ENCODE measurements at regions not wholly inside any gene's neighbourhood (a gene's known extent, or its start where the extent isn't known, plus 50 kb on each side); places are given as distances from the start of the nearest gene placed in this dataset.

DNA sequence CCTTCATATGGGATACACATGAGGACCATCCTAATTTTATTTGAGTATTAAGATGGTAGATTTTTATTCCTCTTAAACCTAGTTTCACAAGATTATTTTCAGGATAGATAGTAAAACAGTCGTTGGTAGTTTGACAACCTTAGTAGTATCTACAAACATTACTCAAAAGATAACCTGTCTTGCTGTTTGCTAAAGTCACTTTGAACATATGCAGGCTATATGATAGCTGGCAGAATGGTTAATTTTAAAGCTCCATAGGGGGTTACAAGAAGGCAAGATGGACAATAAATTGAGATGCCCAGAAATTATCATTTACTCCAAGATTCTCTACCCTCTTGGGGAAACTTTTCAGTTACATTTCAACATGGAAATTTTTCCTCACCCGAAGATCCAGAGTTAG is 525.7 kb downstream of the SOX5 start:
- Histone ChIP-seq H3K4me3 (no peak overlapping the region), H3K27ac (no peak overlapping the region), H4K20me1 (ENCODE audit: insufficient read depth) (no peaks in the 10 kb centered on the region), H3K9me3 (ENCODE audit: low read depth) (no peaks in the 10 kb centered on the region), H3K9me2 (ENCODE audit: insufficient read depth) (no peaks in the 10 kb centered on the region), H2AFZ (no peak overlapping the region), H3K36me3 (ENCODE audit: low read depth) (no peaks in the 10 kb centered on the region), H3K9ac (no peak overlapping the region), H3K4me2 (ENCODE audit: unreplicated experiment) (no peak overlapping the region), H3K79me2 (ENCODE audit: insufficient read depth) (no peaks in the 10 kb centered on the region), H3K4me1 (ENCODE audit: insufficient read depth) (no peaks in the 10 kb centered on the region), H3F3A (ENCODE audit: insufficient read depth) (no peaks in the 10 kb centered on the region), H3K27me3 (replicated peaks; ENCODE audit: insufficient read depth) (no peaks in the 10 kb centered on the region)
- DNase-seq = no peak
- 3 to 8% methylated on average over 2 of the region's 2 CpGs for WGBS, 2 experiments (ENCODE audit: low coverage in 1 of 2, low lambda C conversion rate in 2 of 2, missing lambda C conversion rate in 2 of 2)
- in situ Hi-C loops (cut with MboI) = no loop called here
- no peak for TF ChIP-seq EZH2 (IDR thresholded peaks at IDR 0.05; ENCODE audit: insufficient read depth, poor library complexity, severe bottlenecking)

DNA sequence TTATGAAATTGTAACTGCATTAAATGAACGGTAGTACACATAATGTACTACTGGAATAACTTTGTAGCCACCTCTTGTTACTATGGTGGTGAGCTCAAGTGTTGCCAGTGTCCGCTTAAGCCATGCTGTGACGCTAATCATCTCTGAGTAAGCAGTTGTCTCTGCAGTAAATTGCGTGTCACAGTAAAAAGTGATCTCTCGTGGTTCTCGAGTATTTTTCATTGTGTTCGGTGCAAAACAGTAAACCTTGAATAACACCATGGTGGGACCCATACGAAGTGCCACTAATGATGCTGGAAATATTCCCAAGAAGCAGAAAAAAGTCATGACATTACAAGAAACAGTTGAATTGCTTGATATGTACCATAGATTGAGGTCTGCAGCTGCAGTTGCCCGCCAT is 524.8 kb downstream of the SOX5 start:
- no peak for DNase-seq
- Histone ChIP-seq H4K20me1 (ENCODE audit: insufficient read depth) (no peaks in the 10 kb centered on the region), H3K27ac (no peak overlapping the region), H3K9me3 (ENCODE audit: low read depth) (no peaks in the 10 kb centered on the region), H3K4me2 (ENCODE audit: unreplicated experiment) (no peak overlapping the region), H3K4me3 (no peak overlapping the region), H3K4me1 (ENCODE audit: insufficient read depth) (no peaks in the 10 kb centered on the region), H2AFZ (no peak overlapping the region), H3K9me2 (ENCODE audit: insufficient read depth) (no peaks in the 10 kb centered on the region), H3K79me2 (ENCODE audit: insufficient read depth) (no peaks in the 10 kb centered on the region), H3K27me3 (replicated peaks; ENCODE audit: insufficient read depth) (no peaks in the 10 kb centered on the region), H3K36me3 (ENCODE audit: low read depth) (no peaks in the 10 kb centered on the region), H3F3A (ENCODE audit: insufficient read depth) (no peaks in the 10 kb centered on the region), H3K9ac (no peak overlapping the region)
- WGBS, 2 experiments (ENCODE audit: low coverage in 1 of 2, low lambda C conversion rate in 2 of 2, missing lambda C conversion rate in 2 of 2) = 29 to 33% methylated on average over 9 of the region's 9 CpGs
- TF ChIP-seq EZH2phosphoT487 (IDR thresholded peaks at IDR 0.05; ENCODE audit: insufficient read depth, low read depth) (no peak), EZH2 (IDR thresholded peaks at IDR 0.05; ENCODE audit: insufficient read depth, poor library complexity, severe bottlenecking) (no peak)
- in situ Hi-C loops (cut with MboI) = no loop called here

DNA sequence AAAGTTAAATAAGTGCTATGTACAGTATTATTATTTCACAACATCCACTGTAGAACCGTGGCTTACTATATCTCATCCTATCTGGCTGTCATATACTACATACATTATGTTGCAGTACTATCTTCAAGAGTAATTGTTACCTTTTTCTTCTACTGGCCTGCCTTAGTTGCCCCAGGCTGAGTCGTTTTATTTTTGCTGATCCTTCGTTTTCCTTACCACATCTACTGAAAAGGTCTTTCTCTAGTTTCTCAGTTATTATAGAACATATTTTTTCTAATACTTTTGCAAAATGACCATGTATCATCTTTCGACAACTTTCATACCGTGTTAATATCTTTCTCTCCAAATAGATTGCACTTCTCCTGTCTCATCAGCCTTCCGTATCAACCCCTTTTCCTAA is 523.1 kb downstream of the SOX5 start:
- Histone ChIP-seq H3F3A (ENCODE audit: insufficient read depth) (no peaks in the 10 kb centered on the region), H4K20me1 (ENCODE audit: insufficient read depth) (no peaks in the 10 kb centered on the region), H3K4me3 (no peak overlapping the region), H3K27me3 (replicated peaks; ENCODE audit: insufficient read depth) (no peaks in the 10 kb centered on the region), H3K4me2 (ENCODE audit: unreplicated experiment) (no peak overlapping the region), H3K36me3 (ENCODE audit: low read depth) (no peaks in the 10 kb centered on the region), H2AFZ (no peak overlapping the region), H3K4me1 (ENCODE audit: insufficient read depth) (no peaks in the 10 kb centered on the region), H3K79me2 (ENCODE audit: insufficient read depth) (no peaks in the 10 kb centered on the region), H3K9ac (no peak overlapping the region), H3K9me3 (ENCODE audit: low read depth) (no peaks in the 10 kb centered on the region), H3K27ac (no peak overlapping the region), H3K9me2 (ENCODE audit: insufficient read depth) (no peaks in the 10 kb centered on the region)
- in situ Hi-C loops (cut with MboI) = no loop called here
- WGBS, 2 experiments (ENCODE audit: low coverage in 1 of 2, low lambda C conversion rate in 2 of 2, missing lambda C conversion rate in 2 of 2) = 23 to 29% methylated on average over 6 of the region's 6 CpGs
- TF ChIP-seq EZH2phosphoT487 (IDR thresholded peaks at IDR 0.05; ENCODE audit: insufficient read depth, low read depth) (no peak), EZH2 (IDR thresholded peaks at IDR 0.05; ENCODE audit: insufficient read depth, poor library complexity, severe bottlenecking) (no peak)
- DNase-seq = no peak

DNA sequence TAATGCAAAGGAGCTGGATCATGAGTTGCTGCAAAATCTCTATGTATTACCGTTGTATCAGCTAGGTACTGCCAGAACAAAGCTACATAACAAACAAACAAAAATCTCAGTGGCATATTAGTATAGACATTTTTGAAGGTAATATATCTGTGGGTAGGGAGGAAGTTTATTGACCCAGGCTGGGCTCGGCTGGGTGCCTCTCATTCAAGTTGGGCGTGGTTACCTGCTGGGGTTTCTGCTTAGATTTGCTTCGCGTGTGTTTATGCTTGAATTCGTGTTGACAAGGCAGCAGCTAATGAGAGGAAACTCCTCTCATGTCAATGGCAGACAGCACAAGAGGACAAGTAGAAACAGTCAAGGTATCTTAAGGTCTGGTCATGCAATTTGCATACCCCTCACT is 520.7 kb downstream of the SOX5 start:
- Histone ChIP-seq H4K20me1 (ENCODE audit: insufficient read depth) (no peaks in the 10 kb centered on the region), H3K9me2 (ENCODE audit: insufficient read depth) (no peaks in the 10 kb centered on the region), H3K9ac (no peak overlapping the region), H3K27ac (no peak overlapping the region), H3K4me2 (ENCODE audit: unreplicated experiment) (no peak overlapping the region), H3K4me3 (no peak overlapping the region), H3F3A (ENCODE audit: insufficient read depth) (no peaks in the 10 kb centered on the region), H3K27me3 (replicated peaks; ENCODE audit: insufficient read depth) (no peaks in the 10 kb centered on the region), H2AFZ (no peak overlapping the region), H3K4me1 (ENCODE audit: insufficient read depth) (no peaks in the 10 kb centered on the region), H3K36me3 (ENCODE audit: low read depth) (no peaks in the 10 kb centered on the region), H3K9me3 (ENCODE audit: low read depth) (peaks cover 3% of the 10 kb centered on the region), H3K79me2 (ENCODE audit: insufficient read depth) (no peaks in the 10 kb centered on the region)
- WGBS, 2 experiments (ENCODE audit: low coverage in 1 of 2, low lambda C conversion rate in 2 of 2, missing lambda C conversion rate in 2 of 2) = 22 to 29% methylated on average over 6 of the region's 6 CpGs
- DNase-seq = no peak
- in situ Hi-C loops (cut with MboI) = no loop called here
- no peak for TF ChIP-seq EZH2phosphoT487 (IDR thresholded peaks at IDR 0.05; ENCODE audit: insufficient read depth, low read depth)
- TF ChIP-seq EZH2 (IDR thresholded peaks at IDR 0.05; ENCODE audit: insufficient read depth, poor library complexity, severe bottlenecking) = no peak

DNA sequence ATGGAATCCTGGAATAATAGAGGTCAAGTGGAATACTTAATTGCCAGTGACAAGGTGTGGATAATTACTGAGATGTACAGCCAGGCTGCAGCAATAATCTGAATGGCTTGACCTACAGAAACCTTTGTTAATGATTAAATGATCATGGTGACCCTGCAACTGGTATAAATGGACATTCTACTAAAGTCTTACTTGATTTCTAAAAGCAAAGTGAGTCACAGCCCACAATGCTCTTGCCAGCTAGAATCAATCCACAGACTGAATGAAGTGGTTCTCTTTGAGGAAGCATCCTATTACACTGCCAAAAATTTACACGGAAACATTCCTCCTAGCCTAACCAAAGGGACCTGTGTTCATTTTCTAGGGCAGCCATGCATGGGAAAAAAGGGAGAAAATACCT is 518.5 kb downstream of the SOX5 start:
- Histone ChIP-seq H3K27ac (no peak overlapping the region), H3K36me3 (ENCODE audit: low read depth) (no peaks in the 10 kb centered on the region), H3F3A (ENCODE audit: insufficient read depth) (no peaks in the 10 kb centered on the region), H3K4me3 (no peak overlapping the region), H2AFZ (no peak overlapping the region), H3K27me3 (replicated peaks; ENCODE audit: insufficient read depth) (no peaks in the 10 kb centered on the region), H3K4me1 (ENCODE audit: insufficient read depth) (no peaks in the 10 kb centered on the region), H3K9me2 (ENCODE audit: insufficient read depth) (no peaks in the 10 kb centered on the region), H3K9me3 (ENCODE audit: low read depth) (peaks cover 3% of the 10 kb centered on the region), H3K79me2 (ENCODE audit: insufficient read depth) (no peaks in the 10 kb centered on the region), H3K4me2 (ENCODE audit: unreplicated experiment) (no peak overlapping the region), H3K9ac (no peak overlapping the region), H4K20me1 (ENCODE audit: insufficient read depth) (no peaks in the 10 kb centered on the region)
- TF ChIP-seq EZH2phosphoT487 (IDR thresholded peaks at IDR 0.05; ENCODE audit: insufficient read depth, low read depth) = no peak
- TF ChIP-seq EZH2 (IDR thresholded peaks at IDR 0.05; ENCODE audit: insufficient read depth, poor library complexity, severe bottlenecking) = no peak
- in situ Hi-C loops (cut with MboI) = no loop called here
- DNase-seq = no peak
- 50 to 79% methylated on average over 1 of the region's 1 CpG for WGBS, 2 experiments (ENCODE audit: low coverage in 1 of 2, low lambda C conversion rate in 2 of 2, missing lambda C conversion rate in 2 of 2)

Data from GM23248 (cell line).